SK-N-SH (cell line): ENCODE measurements at regions not wholly inside any gene's neighbourhood (a gene's known extent, or its start where the extent isn't known, plus 50 kb on each side); places are given as distances from the start of the nearest gene placed in this dataset.

ENCODE experiments used
- CTCF ChIA-PET: fragments of 300-600, 350-600 bp; formaldehyde crosslinking; extraction: SDS; loops from one replicate; lab custom pipeline; 2021; lab: Yijun Ruan, JAX
- POLR2A ChIA-PET: fragments of 350-600 bp; sonication (Branson Sonifier 250); formaldehyde crosslinking; extraction: SDS; loops from one replicate; lab custom pipeline; 2020; ENCODE audit warnings: antibody characterized with exemption, inconsistent platforms; lab: Yijun Ruan, JAX
- DNase-seq: peaks from one replicate; pipeline ENCODE4 v3.0.0; 2012
- H2AFZ ChIP-seq: fragments of 200-600 bp; sonication (generic); 2 replicates; pipeline ENCODE4 v1.8.1; 2016; ENCODE audit warnings: antibody characterized with exemption, mild to moderate bottlenecking, low read depth
- H3F3A ChIP-seq: fragments of 200-600 bp; sonication (generic); replicated peaks from 2 replicates; pipeline ENCODE3; 2016; ENCODE audit warnings: antibody characterized with exemption, mild to moderate bottlenecking; ENCODE audit not compliant: insufficient read depth
- H3K27ac ChIP-seq, 2 experiments: fragments of 200-500 bp in 1 of 2; fragments of 200-600 bp in 1 of 2; sonication (Bioruptor generic) in 1 of 2; sonication (generic), shearing (Covaris generic) in 1 of 2; 2 replicates each; pipeline versions ENCODE4 v1.5.1 to v1.6.1; 2014 to 2016; ENCODE audit warnings: low read depth in 2 of 2, inconsistent platforms in 1 of 2, low read length in 1 of 2, mild to moderate bottlenecking in 1 of 2, mixed read lengths in 1 of 2
- H3K27me3 ChIP-seq: fragments of 200-600 bp; sonication (generic), shearing (Covaris generic); 2 replicates; pipeline ENCODE4 v1.6.1; 2016; ENCODE audit warnings: mixed run types; ENCODE audit not compliant: insufficient read depth
- H3K36me3 ChIP-seq, 2 experiments: fragments of 200-500 bp in 1 of 2; fragments of 200-600 bp in 1 of 2; sonication (Bioruptor generic) in 1 of 2; sonication (generic) in 1 of 2; replicated peaks in 1 of 2; 2 replicates each; pipeline versions ENCODE3 to v1.5.1; 2014 to 2016; ENCODE audit warnings: low read length in 1 of 2, mild to moderate bottlenecking in 1 of 2; ENCODE audit not compliant: insufficient read depth in 2 of 2, control insufficient read depth in 1 of 2
- H3K4me1 ChIP-seq, 2 experiments: fragments of 200-500 bp in 1 of 2; fragments of 200-600 bp in 1 of 2; sonication (Bioruptor generic) in 1 of 2; sonication (generic), shearing (Covaris generic) in 1 of 2; 2 replicates each; pipeline versions ENCODE4 v1.5.1 to v1.6.1; 2014 to 2016; ENCODE audit warnings: low read depth in 1 of 2, low read length in 1 of 2, mixed run types in 1 of 2; ENCODE audit not compliant: insufficient read depth in 2 of 2, control insufficient read depth in 1 of 2
- H3K4me2 ChIP-seq: fragments of 200-600 bp; sonication (generic), shearing (Covaris generic); 2 replicates; pipeline ENCODE4 v1.6.1; 2017; ENCODE audit warnings: mixed run types
- H3K4me3 ChIP-seq, 2 experiments: fragments of 200-500 bp in 1 of 2; fragments of 200-600 bp in 1 of 2; sonication (Bioruptor generic) in 1 of 2; sonication (generic), shearing (Covaris generic) in 1 of 2; 2 replicates each; pipeline versions ENCODE4 v1.5.1 to v1.8.1; 2014 to 2016; ENCODE audit warnings: low read depth in 2 of 2, inconsistent platforms in 1 of 2, low read length in 1 of 2, mild to moderate bottlenecking in 1 of 2, mixed read lengths in 1 of 2, moderate library complexity in 1 of 2
- H3K79me2 ChIP-seq: fragments of 200-600 bp; sonication (generic); 2 replicates; pipeline ENCODE4 v1.8.1; 2017; ENCODE audit warnings: mild to moderate bottlenecking; ENCODE audit not compliant: insufficient read depth
- H3K9ac ChIP-seq: fragments of 200-600 bp; sonication (generic); 2 replicates; pipeline ENCODE4 v1.6.1; 2017; ENCODE audit warnings: mixed run types
- H3K9me2 ChIP-seq: fragments of 200-600 bp; sonication (generic); 2 replicates; pipeline ENCODE4 v1.6.1; 2017; ENCODE audit warnings: mixed run types
- H3K9me3 ChIP-seq: fragments of 200-600 bp; sonication (generic); 2 replicates; pipeline ENCODE4 v1.6.1; 2017; ENCODE audit warnings: mixed run types, mild to moderate bottlenecking, moderate library complexity
- H4K20me1 ChIP-seq: fragments of 200-600 bp; sonication (generic); 2 replicates; pipeline ENCODE4 v1.6.1; 2017; ENCODE audit warnings: mild to moderate bottlenecking, mixed run types; ENCODE audit not compliant: insufficient read depth
- EZH2phosphoT487 ChIP-seq: fragments of 200-600 bp; sonication (generic); IDR thresholded peaks from 2 replicates; pipeline ENCODE4 v1.6.1; 2017; ENCODE audit warnings: low read depth, mixed run types, mild to moderate bottlenecking, antibody characterized with exemption, moderate library complexity, borderline replicate concordance
- FOXJ3 ChIP-seq: sonication (generic); formaldehyde crosslinking; IDR thresholded peaks from 2 replicates; pipeline ENCODE4 v1.5.1; 2020; ENCODE audit warnings: mild to moderate bottlenecking, missing genetic modification reagents
- GABPA ChIP-seq: IDR thresholded peaks from 2 replicates; pipeline ENCODE4 v1.4.0; 2012; ENCODE audit warnings: low read depth, mild to moderate bottlenecking
- GATA2 ChIP-seq: sonication (generic); formaldehyde crosslinking; IDR thresholded peaks from 2 replicates; pipeline ENCODE4 v1.5.0; 2020; ENCODE audit warnings: mild to moderate bottlenecking, missing genetic modification reagents
- JUND ChIP-seq: IDR thresholded peaks from 2 replicates; pipeline ENCODE4 v1.4.0; 2012
- NFIC ChIP-seq: IDR thresholded peaks from 2 replicates; pipeline ENCODE4 v1.4.0; 2012; ENCODE audit warnings: borderline replicate concordance
- NRF1 ChIP-seq: IDR thresholded peaks from 2 replicates; pipeline ENCODE4 v1.6.1; 2012; ENCODE audit warnings: low read depth, mild to moderate bottlenecking, low read length
- POLR2AphosphoS5 ChIP-seq: IDR thresholded peaks from 2 replicates; pipeline ENCODE4 v1.6.1; 2012; ENCODE audit warnings: low read depth, low read length
- RAD21 ChIP-seq: IDR thresholded peaks from 2 replicates; pipeline ENCODE4 v1.6.1; 2012; ENCODE audit warnings: mild to moderate bottlenecking, low read length
- TAF1 ChIP-seq: IDR thresholded peaks from 2 replicates; pipeline ENCODE4 v1.6.1; 2012; ENCODE audit warnings: low read depth, mild to moderate bottlenecking, low read length, moderate library complexity, borderline replicate concordance
- YY1 ChIP-seq: IDR thresholded peaks from 2 replicates; pipeline ENCODE4 v1.4.0; 2012; ENCODE audit warnings: low read depth, mild to moderate bottlenecking
- WGBS: methylation state at CpG from one replicate; pipeline ENCODE4 v1.1.6; 2017; ENCODE audit warnings: low lambda C conversion rate; 5-methylcytosine and 5-hydroxymethylcytosine counted together
- TF ChIP-seq, protein P1 (sequence below): IDR thresholded peaks from 2 replicates; pipeline ENCODE4 v1.4.0; 2012; ENCODE audit warnings: low read depth, borderline replicate concordance
- TF ChIP-seq, protein P2 (sequence below): IDR thresholded peaks from 2 replicates; pipeline ENCODE4 v1.4.0; 2012; ENCODE audit warnings: low read depth, borderline replicate concordance
- TF ChIP-seq, protein P3 (sequence below): IDR thresholded peaks from 2 replicates; pipeline ENCODE4 v1.4.0; 2012; ENCODE audit warnings: low read depth
- TF ChIP-seq, protein P4 (sequence below): fragments of 150-350 bp; IDR thresholded peaks from 2 replicates; pipeline ENCODE4 v1.6.1; 2017; ENCODE audit warnings: antibody characterized with exemption, low read length, low read depth, borderline replicate concordance
- TF ChIP-seq, protein P5 (sequence below): IDR thresholded peaks from 2 replicates; pipeline ENCODE4 v1.6.1; 2012; ENCODE audit warnings: mild to moderate bottlenecking, low read depth, low read length, moderate library complexity

DNA sequence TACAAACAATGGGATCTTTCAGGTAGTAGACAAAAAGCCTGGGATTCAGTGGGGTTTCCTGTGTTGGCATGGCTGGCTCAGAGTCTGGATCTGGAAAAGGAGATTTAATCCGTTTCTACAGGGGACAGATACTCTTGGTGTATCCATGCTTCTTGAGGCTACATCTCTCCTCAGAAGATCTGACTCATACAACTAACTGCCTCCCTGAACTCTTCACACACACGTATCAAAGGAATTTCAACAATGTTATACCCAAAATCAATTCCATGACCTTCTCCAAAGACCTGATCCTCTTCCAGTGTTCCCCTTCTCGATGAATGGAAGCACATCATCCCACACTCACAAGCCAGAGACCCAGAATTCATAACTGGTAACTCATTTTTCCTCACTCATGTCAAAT lies 435.3 kb upstream of the NBEA start:
- Histone ChIP-seq H3K9me2 (no peaks in the 10 kb centered on the region), H3K4me2 (no peak overlapping the region), H3K9me3 (no peaks in the 10 kb centered on the region), H2AFZ (no peak overlapping the region), H3K4me3 (no peak overlapping the region), H3K27ac (no peak overlapping the region), H4K20me1 (no peaks in the 10 kb centered on the region), H3K27me3 (no peaks in the 10 kb centered on the region), H3K79me2 (no peaks in the 10 kb centered on the region), H3K36me3 (no peaks in the 10 kb centered on the region), H3F3A (no peaks in the 10 kb centered on the region), H3K9ac (no peak overlapping the region), H3K4me1 (no peaks in the 10 kb centered on the region)
- no peak for TF ChIP-seq JUND
- TF ChIP-seq, protein P1, sequence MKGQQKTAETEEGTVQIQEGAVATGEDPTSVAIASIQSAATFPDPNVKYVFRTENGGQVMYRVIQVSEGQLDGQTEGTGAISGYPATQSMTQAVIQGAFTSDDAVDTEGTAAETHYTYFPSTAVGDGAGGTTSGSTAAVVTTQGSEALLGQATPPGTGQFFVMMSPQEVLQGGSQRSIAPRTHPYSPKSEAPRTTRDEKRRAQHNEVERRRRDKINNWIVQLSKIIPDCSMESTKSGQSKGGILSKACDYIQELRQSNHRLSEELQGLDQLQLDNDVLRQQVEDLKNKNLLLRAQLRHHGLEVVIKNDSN = no peak
- TF ChIP-seq, protein P2, sequence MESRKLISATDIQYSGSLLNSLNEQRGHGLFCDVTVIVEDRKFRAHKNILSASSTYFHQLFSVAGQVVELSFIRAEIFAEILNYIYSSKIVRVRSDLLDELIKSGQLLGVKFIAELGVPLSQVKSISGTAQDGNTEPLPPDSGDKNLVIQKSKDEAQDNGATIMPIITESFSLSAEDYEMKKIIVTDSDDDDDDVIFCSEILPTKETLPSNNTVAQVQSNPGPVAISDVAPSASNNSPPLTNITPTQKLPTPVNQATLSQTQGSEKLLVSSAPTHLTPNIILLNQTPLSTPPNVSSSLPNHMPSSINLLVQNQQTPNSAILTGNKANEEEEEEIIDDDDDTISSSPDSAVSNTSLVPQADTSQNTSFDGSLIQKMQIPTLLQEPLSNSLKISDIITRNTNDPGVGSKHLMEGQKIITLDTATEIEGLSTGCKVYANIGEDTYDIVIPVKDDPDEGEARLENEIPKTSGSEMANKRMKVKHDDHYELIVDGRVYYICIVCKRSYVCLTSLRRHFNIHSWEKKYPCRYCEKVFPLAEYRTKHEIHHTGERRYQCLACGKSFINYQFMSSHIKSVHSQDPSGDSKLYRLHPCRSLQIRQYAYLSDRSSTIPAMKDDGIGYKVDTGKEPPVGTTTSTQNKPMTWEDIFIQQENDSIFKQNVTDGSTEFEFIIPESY = no peak
- no peak for TF ChIP-seq YY1
- no peak for TF ChIP-seq NRF1
- TF ChIP-seq, protein P3, sequence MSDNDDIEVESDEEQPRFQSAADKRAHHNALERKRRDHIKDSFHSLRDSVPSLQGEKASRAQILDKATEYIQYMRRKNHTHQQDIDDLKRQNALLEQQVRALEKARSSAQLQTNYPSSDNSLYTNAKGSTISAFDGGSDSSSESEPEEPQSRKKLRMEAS = no peak
- WGBS = 53% methylated on average over 3 of the region's 3 CpGs
- CTCF ChIA-PET = no interaction called here
- no peak for DNase-seq
- POLR2A ChIA-PET = no interaction called here

DNA sequence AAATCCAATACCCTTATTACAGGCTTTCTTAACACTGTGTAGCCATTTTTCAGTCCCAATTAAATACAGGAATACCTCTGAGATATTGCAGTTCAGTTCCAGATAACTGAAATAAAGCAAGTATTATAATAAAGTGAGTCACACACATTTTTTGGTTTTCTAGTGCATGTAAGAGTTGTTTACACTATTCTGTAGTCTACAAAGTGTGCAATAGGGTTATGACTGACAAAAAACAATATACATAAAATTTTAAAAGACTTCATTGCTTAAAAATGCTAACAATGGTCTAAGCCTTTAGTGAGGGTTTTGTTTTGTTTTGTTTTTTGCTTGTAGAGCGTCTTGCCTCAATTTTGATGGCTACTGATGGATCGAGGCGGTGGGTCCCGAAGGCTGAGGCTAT lies 434.4 kb upstream of the NBEA start:
- H4K20me1 ChIP-seq = no peaks in the 10 kb centered on the region
- no peaks in the 10 kb centered on the region for H3K9me2 ChIP-seq
- H3K9ac ChIP-seq = no peak overlapping the region
- no peaks in the 10 kb centered on the region for H3K9me3 ChIP-seq
- H3K36me3 ChIP-seq = no peaks in the 10 kb centered on the region
- WGBS = 85% methylated on average over 4 of the region's 4 CpGs
- H3K4me2 ChIP-seq = no peak overlapping the region
- no peaks in the 10 kb centered on the region for H3K27me3 ChIP-seq
- no peak for TF ChIP-seq YY1
- TF ChIP-seq, protein P4, sequence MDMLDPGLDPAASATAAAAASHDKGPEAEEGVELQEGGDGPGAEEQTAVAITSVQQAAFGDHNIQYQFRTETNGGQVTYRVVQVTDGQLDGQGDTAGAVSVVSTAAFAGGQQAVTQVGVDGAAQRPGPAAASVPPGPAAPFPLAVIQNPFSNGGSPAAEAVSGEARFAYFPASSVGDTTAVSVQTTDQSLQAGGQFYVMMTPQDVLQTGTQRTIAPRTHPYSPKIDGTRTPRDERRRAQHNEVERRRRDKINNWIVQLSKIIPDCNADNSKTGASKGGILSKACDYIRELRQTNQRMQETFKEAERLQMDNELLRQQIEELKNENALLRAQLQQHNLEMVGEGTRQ = no peak
- TF ChIP-seq GATA2 (CRISPR knock-in tag) = no peak
- TF ChIP-seq POLR2AphosphoS5 = no peak
- TF ChIP-seq NFIC = no peak
- no peak for TF ChIP-seq TAF1
- TF ChIP-seq, protein P2 = no peak
- TF ChIP-seq RAD21 = no peak
- no peak for TF ChIP-seq EZH2phosphoT487
- TF ChIP-seq, protein P1 = no peak
- TF ChIP-seq, protein P3 = no peak
- TF ChIP-seq GABPA = no peak
- TF ChIP-seq, protein P5, sequence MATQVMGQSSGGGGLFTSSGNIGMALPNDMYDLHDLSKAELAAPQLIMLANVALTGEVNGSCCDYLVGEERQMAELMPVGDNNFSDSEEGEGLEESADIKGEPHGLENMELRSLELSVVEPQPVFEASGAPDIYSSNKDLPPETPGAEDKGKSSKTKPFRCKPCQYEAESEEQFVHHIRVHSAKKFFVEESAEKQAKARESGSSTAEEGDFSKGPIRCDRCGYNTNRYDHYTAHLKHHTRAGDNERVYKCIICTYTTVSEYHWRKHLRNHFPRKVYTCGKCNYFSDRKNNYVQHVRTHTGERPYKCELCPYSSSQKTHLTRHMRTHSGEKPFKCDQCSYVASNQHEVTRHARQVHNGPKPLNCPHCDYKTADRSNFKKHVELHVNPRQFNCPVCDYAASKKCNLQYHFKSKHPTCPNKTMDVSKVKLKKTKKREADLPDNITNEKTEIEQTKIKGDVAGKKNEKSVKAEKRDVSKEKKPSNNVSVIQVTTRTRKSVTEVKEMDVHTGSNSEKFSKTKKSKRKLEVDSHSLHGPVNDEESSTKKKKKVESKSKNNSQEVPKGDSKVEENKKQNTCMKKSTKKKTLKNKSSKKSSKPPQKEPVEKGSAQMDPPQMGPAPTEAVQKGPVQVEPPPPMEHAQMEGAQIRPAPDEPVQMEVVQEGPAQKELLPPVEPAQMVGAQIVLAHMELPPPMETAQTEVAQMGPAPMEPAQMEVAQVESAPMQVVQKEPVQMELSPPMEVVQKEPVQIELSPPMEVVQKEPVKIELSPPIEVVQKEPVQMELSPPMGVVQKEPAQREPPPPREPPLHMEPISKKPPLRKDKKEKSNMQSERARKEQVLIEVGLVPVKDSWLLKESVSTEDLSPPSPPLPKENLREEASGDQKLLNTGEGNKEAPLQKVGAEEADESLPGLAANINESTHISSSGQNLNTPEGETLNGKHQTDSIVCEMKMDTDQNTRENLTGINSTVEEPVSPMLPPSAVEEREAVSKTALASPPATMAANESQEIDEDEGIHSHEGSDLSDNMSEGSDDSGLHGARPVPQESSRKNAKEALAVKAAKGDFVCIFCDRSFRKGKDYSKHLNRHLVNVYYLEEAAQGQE = no peak
- TF ChIP-seq FOXJ3 (CRISPR knock-in tag) = no peak
- no peaks in the 10 kb centered on the region for H3F3A ChIP-seq
- no peaks in the 10 kb centered on the region for H3K4me1 ChIP-seq
- POLR2A ChIA-PET = no interaction called here
- H2AFZ ChIP-seq = no peak overlapping the region
- H3K27ac ChIP-seq = no peak overlapping the region
- DNase-seq = no peak
- no peaks in the 10 kb centered on the region for H3K79me2 ChIP-seq
- no peak overlapping the region for H3K4me3 ChIP-seq
- CTCF ChIA-PET = interaction anchor here (0.7 kb wide), 1 partner anchor 251 kb away, joined by 3 read pairs; no protein-coding TSS in a partner anchor
